GM19468 (cell line): ENCODE measurements at regions not wholly inside any gene's neighbourhood (a gene's known extent, or its start where the extent isn't known, plus 50 kb on each side); places are given as distances from the start of the nearest gene placed in this dataset.
"Not testable (repeated sequence)": the region's sequence is repeated elsewhere in the genome, so short reads cannot be mapped to it uniquely, and the experiment has no call there.

Experiments used
- ATAC-seq: cut with Tn5 transposase; IDR thresholded peaks from one replicate; pipeline ENCODE4 v1.9.1; 2021; ENCODE audit warnings: mild to moderate bottlenecking, moderate library complexity, moderate number of reproducible peaks; ENCODE audit not compliant: unreplicated experiment; ENCODE audit errors: extremely low read depth

DNA sequence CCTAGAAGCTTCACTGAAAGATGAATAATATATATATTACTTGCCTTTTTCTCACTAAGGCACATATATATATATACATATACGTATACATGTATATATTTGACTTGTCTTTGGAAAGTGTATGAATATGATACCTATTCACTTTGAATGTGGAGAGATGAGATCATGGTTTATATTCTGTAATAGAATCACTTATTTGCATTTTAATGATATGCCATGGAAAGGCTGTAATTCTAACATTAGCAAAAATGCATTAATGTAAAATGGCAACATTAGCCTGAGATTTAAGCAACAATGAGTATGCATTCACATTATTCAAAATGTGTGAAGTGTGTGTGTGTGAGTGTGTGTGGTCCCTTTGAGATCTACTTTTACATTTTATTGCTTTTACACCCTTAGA, 54.5 kb upstream of the PRKD1 start:
- ATAC-seq: no peak

DNA sequence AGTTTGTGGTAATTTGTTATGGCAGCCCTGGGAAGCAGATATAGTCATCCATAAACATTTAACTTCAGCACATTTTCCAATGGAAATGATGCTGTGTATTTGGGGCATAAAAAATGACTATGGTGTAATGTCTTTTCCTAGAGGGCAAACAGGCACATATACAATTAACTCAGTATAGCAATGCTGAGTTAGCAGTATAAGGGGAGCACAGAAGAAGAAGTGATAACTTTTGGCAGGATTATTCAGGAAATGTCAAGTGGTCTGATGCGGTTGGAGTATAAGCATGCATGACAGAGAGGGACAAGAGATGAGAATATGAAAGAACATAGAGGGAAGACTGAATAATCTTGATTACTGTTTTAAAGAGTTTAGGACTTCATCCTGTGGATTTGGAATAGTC, 55.3 kb upstream of the PRKD1 start:
- ATAC-seq: no peak

DNA sequence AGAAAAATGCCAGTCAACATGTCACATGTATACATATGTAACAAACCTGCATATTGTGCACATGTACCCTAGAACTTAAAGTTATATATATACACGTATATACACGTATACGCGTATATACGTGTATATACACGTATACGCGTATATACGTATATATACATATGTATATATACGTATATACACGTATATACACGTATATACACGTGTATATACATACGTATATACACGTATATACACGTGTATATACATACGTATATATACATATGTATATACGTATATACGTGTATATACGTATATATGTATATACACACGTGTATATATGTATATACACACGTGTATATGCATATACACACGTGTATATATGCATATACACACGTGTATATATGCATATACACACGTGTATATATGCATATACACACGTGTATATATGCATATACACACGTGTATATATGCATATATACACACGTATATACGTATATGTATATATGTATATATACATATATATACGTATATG, 62.8 kb upstream of the PRKD1 start:
- ATAC-seq: not testable (repeated sequence)

DNA sequence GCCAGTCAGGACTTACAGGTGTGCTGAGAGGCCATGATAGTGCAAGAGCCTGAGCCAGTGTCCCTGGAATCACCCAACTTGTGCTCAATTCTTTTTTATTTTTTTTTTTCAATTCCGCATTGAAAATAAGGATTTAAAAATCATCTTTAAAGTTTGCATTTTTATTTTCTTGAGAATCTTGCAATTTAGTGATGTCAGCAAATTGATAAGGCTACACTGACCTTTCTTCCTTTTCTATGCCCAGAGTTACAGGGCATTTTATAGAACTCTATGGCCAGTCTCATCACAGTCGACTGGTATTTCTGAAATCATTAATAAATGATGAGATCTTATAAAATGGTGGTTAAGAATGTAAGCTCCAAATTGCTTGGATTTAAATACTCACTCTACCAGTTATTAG, 63.3 kb upstream of the PRKD1 start:
- ATAC-seq: no peak

DNA sequence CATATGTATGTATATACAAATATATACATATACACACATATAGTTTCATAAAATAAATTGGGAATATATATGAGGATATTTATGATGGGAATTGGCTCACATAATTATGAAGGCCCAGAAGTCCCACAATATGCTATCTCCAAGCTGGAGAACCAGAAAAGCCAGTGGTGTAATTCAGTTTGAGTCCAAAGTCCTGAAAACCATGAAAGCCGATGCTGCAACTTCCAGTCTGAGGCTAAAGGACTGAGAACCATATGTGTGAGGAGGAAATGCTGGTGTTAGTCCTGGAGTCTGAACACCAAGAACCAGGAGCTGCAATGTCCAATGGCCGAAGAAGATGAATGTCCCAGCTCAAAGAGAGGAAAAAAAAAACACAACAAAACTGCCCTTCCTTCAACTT, 65.5 kb upstream of the PRKD1 start:
- ATAC-seq: no peak

DNA sequence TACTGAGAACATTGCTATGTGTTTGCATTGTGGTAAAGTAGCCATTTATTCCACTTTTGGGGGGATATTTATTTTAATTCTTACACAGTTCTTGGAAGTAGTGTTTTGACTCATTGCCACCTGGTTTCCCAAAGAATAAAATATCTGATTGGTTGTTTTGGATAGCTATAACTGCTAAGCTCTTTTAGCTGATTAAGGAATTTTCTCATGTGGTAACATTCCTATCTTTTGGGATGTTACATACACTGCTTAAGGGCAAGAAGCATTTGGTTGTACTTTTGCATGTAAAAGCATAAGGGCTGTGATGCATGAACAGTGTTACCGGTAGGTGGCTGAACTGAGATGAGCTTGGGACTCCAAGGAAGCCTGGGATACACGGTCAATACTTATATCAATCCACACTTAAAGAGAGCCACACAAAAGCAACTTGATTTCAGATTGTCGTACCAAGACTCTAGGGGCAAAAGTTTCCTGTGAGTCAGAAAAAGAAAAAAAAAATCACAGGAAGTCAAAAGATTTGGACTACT, 71.4 kb upstream of the PRKD1 start:
- ATAC-seq: no peak

DNA sequence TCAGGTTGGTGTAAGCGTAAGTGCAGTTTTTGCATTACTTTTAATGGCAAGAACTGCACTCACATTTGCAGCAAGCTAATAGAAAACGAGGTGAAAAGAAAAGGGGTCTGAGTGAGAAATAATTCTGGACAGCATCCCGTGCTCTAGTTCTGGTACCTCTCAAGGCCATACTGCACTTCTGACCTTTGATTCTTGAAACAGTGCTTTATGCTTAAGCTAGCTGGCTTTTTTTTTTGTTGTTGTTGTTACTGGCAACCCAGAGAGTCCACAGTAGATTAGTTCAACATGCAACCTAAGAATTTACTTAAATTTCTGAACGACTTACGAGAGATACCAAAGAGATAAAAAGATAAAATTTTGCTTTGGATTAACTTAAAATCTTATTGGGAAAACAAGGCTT, 75.2 kb upstream of the PRKD1 start:
- no peak for ATAC-seq

DNA sequence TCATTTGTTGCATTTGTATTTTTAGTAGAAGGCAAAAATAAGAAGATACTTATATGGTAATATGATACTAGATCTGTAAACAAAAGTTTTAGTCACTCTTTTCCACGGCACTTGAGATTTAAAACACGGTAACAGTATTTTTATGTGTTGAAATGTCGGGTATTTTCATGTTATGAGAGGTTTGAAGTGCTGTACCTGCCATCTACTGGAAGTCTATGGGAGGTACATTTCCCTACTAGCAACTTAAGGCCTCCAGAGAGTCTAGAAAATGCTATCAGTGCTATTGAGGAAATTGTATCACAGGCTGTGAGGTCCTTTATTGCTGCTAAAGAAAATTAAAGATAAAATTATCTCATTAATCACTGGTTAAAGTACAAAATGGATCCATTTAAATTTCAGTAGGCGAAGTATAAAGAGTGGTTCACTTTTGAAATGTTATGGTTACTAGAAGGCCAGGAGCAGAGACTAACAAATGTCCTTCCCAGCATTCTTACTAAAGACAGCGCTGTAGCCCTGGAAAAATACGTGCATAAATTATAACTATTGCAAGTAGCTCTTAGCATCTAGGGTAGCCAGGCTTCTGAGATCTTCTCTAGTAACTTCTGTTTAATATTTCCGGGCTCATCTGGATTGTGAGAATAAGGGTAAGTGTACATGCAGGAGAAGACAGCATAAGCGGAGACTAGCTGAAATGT, 77.6 kb upstream of the PRKD1 start:
- ATAC-seq: no peak

DNA sequence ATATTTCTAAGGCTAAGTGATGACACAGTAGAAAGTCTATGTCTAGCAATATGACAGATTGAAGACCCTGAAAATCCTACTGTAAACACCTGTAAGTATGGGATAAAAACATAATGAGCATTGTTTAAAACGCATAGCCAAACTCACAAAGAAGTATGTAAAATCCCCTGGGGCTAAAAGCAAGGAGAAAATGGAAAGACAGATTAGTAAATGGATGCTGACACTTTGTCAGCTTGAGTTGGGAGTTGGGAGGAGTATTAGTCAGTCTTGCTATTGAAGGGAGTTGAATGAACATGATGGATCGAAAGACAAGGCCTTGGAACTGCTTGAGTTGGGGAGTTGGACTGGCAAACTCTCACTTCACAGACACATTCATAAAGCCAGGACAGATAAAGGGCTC, 79.0 kb upstream of the PRKD1 start:
- ATAC-seq: no peak

DNA sequence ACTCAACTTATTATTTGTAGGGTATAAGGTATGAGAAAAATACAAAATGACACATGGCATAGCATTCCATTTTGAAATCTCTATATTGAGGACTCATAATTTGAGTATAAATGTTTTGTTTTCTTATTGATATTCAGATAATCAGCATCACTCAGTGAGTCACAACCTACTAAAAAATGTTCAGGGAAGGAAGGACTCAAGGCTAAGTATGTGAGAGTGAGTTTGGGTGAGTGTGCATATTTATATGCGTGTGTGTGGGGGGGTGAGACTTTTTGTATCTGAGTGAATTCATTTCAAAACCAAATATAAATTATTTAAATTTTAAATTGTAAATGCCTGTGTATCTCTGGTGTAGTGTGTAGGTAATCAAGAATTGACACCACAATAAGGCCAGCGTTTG, 87.8 kb upstream of the PRKD1 start:
- ATAC-seq: no peak

DNA sequence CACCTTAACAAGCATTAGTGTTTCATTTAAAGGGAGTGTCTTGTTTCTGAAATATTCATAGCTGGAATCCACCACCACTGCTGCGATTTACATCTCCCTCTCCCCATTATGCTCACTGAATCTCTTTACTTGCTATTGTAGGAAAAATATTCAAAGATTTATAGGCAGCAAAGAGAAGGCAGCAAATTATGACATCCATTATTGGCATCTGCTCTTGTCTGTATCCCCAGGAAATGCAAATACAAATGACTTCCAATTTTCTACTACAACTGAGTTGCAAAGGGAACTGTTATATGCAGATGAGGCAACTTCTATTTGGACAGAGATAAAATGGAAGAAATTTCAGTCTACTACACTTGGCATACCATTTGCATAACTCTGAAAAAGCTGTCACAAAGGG, 88.4 kb upstream of the PRKD1 start:
- no peak for ATAC-seq

DNA sequence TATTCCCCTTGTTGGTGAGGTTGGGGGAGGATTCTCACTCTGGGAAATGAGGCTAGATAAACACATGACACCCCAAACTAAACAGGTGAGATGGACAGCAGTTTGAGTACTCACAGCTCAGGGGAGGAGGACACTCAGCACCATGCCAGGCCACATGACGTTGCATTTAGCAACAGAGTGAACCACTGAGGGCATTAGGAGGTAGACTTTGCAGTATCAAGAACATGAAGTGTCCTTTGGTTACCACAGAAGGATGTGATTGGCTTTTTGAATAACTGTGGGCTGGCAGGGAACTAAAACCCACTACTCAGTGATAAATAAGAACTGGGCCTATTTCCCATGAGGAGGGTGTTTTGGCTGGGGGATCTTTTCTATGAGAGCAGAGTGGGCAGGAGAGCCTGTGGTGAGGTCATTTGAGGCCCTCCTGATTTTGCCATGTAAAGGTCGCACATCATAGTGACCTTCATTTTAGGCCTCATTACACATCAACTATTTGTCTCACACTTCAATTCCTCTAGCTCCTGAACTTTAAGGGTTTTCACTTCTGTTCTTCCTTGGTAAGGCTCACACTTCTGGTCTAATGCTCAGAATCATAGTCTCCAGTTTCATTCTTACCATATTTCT, 89.8 kb upstream of the PRKD1 start:
- ATAC-seq: no peak

DNA sequence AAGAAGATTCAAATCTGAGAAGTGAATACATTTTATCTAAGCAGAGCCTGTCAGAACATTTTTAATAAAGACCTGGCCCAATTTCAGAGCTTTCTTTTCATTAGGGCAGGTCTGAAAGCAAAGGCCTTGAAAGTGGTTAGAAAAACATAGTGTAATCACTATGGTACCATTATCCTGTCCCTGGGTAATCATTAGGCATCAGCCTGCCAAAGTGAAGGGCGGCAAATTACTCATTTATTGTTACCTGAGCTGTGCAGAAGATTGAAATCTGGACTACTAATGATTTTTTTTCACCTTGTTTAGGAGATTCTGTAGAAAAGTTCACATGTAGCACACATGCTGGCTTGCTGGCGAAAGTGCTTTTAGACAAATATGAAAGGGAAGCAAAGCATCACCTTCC, 92.6 kb upstream of the PRKD1 start:
- no peak for ATAC-seq

DNA sequence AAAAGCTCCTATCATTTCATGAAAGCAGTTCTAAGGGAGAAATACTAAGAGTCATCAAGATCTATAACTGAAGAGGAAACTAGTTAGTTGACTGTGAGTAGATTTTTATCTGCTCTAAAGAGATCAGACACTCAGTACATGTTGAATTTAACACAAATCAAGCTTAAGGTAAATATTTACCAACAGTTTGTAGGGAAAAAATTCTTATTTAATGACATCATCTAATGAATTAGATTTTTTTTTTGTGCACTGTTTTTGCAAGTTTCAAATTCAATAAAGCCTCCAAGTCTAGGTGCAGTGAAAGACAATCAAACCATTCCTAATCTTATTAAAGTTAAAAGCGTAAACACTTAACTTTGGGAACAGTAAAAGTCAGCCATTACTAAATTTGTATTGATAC, 93.0 kb upstream of the PRKD1 start:
- no peak for ATAC-seq

DNA sequence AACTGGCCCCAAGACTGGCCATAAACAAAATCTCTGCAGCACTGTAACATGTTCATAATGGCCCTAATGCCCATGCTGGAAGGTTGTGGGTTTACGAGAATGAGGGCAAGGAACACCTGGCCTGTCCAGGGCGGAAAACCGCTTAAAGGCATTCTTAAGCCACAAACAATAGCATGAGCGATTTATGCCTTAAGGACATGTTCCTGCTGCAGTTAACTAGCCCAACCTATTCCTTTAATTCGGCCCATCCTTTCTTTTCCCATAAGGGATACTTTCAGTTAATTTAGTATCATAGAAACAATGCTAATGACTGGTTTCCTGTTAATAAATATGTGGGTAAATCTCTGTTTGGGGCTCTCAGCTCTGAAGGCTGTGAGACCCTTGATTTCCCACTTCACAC, 95.7 kb upstream of the PRKD1 start:
- not testable (repeated sequence) for ATAC-seq

DNA sequence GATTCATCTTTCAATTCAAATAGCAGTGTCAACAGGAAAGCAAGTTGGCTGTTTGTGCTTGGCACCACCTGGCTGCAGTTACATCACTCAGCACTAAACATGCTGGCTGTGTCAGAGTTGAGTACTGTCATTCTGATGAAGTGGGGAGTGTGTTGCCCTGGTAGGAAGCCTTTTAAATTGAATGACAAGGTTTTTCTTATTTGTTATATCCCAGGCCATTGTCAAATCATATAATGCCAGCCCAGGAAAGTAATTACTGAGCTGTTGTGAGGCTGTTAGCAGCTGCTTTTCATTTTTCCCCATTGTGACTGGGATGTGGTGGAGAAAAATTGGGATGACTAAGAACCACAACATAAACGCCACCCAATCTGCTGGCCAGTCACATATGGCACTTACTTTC, 106.5 kb upstream of the PRKD1 start:
- ATAC-seq: no peak

DNA sequence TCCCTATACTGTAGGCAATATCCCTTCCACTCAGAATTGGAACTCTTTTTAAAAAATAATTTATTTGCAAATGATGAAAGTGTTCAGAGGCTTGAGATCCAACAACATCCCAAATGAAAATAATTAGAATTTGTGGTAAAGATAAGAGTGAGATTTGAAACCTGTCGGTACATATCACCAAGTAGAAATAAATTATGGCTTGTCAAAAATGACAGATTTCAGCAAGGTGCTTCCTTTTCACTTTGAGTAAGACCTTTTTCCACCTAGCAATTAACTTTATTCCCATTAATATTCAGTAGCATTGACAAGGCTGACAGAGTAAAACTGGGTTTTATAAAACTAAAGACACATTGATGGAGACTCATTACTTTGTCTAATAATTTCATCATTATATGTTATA, 107.7 kb upstream of the PRKD1 start:
- ATAC-seq: no peak

DNA sequence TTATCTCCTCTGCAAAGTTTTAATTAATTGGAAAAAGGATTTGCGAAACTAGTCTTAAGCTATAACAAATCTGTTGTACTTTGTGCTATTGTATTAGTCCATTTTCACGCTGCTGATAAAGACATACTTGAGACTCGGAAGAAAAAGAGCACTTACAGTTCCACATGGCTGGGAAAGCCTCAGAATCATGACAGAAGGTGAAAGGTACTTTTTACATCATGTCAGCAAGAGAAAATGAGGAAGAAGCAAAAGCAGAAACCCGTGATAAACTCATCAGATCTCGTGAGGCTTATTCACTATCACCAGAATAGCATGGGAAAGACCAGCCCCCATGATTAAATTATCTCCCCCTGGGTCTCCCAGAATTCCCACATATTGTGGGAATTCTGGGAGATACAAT, 118.1 kb upstream of the PRKD1 start:
- ATAC-seq: no peak

DNA sequence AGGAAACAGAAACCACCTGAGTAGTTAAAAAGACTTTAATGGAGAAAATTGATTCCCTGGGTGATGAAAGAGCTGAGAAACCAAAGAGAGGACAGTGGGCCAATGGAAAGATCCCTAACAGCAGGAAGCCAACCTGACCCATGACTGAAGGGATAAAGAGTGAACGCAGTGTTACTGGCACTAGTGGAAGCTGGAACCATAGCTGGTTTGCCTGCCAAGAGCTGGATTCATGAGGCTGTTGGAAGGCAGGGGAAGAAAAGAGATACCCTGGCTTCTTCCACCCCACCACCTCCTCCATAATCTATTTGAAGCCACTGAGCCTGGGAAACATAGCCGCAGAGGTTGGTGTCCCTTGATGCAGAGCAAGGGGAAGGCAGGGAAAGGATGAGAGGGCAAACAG, 125.5 kb upstream of the PRKD1 start:
- ATAC-seq: no peak

DNA sequence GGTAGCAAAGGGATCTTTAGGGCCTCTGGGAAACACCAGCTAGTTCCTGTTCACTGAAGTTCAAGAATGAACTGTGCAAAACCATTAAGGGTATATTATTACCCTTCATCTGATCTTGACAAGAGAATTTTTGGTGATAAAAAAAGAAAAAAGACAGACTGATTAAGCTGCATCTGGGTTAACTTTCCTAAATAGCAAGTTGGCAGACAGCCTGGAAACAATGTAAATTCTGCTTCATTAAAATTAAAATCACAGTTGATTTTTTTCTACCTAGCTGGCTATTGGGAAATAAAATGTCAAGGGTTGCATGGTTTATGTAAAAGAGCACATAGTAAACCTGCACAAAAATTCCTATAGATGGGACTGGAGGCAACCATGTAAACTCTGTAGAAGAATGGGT, 126.6 kb upstream of the PRKD1 start:
- no peak for ATAC-seq

DNA sequence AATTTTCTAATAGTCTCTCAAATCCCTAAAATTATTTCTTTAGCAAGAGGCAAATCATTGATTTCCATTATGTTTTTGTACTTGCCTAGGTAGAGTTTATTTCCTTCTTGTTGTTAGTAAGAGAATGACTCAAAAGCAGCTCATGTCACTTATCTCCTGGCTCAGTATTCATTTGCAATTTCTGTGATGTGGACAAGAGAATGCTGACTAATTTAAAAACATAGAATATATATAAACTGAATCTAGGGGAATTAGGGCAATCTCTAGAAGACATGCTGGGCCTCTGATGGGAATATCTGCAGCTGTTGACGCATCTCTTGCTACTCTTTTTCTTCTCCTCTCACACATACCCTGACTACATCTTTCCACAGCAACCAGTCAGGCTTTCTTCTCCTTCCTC, 130.8 kb upstream of the PRKD1 start:
- no peak for ATAC-seq

DNA sequence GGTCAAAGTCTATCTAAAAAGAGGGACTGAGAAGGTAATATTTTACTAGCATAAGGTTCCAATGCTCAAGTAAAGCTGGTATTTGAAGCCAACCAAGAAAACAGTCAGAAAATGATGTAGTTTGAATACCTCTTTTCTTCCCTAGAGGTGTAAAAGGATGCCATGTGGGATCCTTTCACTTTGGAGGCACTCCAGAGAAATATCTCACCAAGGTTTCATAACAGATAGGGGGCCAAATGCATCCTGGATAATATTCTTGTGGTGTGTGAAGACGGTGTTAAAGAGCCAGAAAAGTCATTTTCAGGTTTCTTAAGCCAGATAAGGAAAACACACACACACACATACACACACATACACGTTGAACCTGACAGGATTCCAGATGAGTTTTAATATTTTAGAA, 136.1 kb upstream of the PRKD1 start:
- no peak for ATAC-seq
